ENCODE measurements at regions not wholly inside any gene's neighbourhood (a gene's known extent, or its start where the extent isn't known, plus 50 kb on each side); places are given as distances from the start of the nearest gene placed in this dataset.

GRCh38 chr11:8314916-8315315 is 51.2 kb upstream of the LMO1 start:
- no peak for TF ChIP-seq CTCF (IDR thresholded peaks at IDR 0.05; ENCODE audit: low read depth, low read length, missing control alignments)
- Histone ChIP-seq H3K27ac (no peak overlapping the region), H3K4me3 (ENCODE audit: low read depth, low read length) (no peak overlapping the region), H3K36me3 (replicated peaks) (no peaks in the 10 kb centered on the region), H3K27me3 (replicated peaks) (no peaks in the 10 kb centered on the region)
- in situ Hi-C loops (cut with HindIII; ENCODE audit: low pct_ligation_motif_present, low sequenced_read_pairs) = no loop called here
- DNase-seq = no peak

GRCh38 chr11:8313504-8314090 is 49.9 kb upstream of the LMO1 start:
- H3K27me3 ChIP-seq (replicated peaks) = no peaks in the 10 kb centered on the region
- in situ Hi-C loops (cut with HindIII; ENCODE audit: low pct_ligation_motif_present, low sequenced_read_pairs) = no loop called here
- no peak for DNase-seq
- no peak overlapping the region for H3K27ac ChIP-seq
- TF ChIP-seq CTCF (IDR thresholded peaks at IDR 0.05; ENCODE audit: low read depth, low read length, missing control alignments) = no peak
- no peaks in the 10 kb centered on the region for H3K36me3 ChIP-seq (replicated peaks)
- H3K4me3 ChIP-seq (ENCODE audit: low read depth, low read length) = no peak overlapping the region

All from brain microvascular endothelial cell (primary cell).